HG03442 (cell line): ENCODE measurements at regions not wholly inside any gene's neighbourhood (a gene's known extent, or its start where the extent isn't known, plus 50 kb on each side); places are given as distances from the start of the nearest gene placed in this dataset.

Experiments
- ATAC-seq: cut with Tn5 transposase; IDR thresholded peaks from one replicate; pipeline ENCODE4 v1.9.1; 2021; ENCODE audit warnings: mild to moderate bottlenecking, moderate library complexity; ENCODE audit not compliant: unreplicated experiment

DNA sequence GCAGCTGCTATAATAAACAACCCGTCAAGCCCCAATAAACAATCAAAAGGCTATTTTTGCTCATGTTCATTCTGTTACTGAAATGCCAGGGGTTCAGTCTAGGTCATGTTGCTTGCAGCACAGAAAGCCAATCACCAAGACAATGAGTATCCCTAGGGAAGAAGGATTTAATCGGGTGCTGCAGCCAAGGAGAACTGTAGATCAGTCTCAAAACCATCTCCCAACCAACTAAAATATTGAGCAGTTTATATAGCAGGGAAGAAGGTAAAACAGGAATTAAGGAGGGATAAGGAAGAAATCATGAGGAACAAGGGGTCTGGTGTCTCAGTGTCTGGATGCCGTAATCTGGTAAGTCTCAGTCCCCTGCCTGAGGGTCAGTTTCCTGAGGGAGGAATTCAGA, 169.5 kb downstream of the BLID start:
- no peak for ATAC-seq

DNA sequence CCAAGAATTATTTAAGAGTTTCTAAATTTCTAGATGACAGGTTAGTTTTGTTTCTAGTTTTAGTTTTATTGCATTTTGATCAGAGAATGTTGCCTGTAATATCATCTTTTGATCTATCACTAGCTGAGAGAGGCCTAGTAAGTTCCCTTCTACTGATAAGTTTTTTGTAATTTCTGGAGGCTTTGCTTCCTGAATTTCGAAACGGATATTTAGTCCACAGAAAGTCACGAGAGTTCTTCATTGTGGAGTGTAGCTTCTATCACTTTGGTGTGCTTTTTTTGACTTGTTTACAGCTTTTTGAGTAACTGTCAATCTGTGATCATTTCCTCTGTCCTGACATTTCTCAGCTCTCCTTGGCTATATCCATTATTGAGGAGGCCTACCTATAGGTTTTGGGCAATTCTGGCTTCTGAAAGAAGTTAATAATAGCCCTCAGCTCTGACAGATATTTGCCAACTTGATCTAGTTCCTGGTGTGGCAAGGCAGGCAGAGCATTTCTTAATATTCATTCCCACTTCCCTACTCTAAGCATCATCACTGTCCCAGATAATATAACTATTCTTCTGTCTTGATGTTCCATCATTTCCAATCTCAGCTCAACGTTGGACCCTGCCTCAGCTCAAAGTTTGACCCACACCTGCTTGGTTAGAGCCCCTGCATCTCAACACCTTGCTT, 171.3 kb downstream of the BLID start:
- no peak for ATAC-seq

DNA sequence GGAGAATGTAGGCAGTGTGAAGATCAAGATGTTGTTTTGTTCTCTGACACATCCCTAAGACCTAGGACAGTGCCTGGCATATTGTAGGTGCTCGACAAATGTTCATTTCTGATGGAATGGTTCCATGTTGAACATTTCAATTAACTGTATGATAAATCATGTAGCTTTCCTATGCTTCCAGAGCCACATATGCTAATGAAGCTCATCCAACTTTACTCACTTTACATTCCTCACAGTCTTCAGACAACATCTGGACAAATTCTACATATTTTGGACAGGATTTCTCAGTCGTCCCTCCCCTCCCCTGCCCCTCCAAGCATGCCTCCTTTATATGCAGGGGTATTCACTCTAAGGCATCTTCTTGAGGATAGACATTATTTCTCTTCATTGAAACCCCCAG, 177.9 kb downstream of the BLID start:
- no peak for ATAC-seq

DNA sequence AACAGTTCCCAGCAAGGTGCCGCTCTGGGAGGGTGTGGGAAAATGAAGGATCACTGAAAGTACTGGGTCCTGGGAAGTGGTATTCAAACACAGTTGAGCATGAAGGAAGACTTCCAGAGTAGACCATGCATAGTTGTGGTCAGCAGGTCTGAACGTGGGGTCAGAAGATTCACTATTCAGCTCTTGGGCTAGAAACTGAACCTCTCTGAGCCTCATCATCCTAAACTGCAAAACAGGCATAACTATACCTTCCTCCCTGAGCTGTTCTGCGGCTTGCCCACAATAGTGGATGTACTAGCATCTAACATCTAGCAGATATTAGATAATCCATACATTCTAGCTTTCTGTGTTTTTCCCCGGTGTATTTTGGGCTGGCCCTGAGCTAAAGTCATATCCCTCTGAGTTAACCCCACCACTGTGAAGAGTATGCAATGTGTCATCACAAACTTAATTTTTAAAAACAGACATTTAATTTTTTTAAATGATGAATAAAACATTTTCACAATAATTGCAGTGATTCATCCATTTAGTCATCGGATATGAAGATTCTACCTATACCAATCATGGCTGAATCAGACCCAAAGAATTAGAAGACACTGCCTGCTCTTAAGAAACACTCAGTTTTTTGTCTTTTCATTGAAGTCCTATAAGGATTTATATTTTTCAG, 179.1 kb downstream of the BLID start:
- no peak for ATAC-seq

DNA sequence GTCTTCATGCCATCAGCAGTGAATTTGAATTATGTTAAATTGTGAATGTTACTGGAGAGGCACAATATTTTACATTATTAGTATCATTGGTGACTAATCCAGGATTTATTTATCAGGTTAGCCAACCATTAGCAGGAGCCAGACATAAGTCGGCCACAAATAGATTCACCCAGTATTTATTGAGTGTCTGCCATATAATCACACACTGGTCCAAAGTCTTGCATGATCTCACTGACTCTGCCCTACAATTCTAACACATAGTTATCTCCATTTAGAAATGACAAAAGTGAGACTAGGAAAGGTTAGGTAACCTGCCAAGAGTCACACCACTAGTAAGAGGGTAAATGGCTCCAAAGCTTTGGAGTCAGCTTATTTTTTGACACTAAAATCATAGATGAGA, 179.6 kb downstream of the BLID start:
- no peak for ATAC-seq

DNA sequence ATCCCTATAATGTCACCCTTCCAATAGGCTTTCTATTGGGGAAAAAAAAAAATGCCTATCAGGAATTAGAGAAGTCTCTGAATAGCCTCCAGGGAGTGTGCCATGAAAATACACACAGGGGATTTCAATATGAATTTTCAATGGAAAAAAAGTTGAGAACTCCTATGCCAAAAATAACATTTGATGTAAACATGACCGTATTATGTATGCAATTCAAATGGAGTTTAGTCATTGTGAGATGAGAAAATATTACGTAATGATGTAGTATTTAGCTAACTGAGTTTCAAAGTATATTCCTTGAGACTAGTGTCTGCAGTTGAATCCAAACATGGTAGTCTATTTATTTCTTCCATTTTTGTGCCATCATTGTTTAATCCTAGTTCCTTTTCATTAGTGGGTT, 182.3 kb downstream of the BLID start:
- no peak for ATAC-seq

DNA sequence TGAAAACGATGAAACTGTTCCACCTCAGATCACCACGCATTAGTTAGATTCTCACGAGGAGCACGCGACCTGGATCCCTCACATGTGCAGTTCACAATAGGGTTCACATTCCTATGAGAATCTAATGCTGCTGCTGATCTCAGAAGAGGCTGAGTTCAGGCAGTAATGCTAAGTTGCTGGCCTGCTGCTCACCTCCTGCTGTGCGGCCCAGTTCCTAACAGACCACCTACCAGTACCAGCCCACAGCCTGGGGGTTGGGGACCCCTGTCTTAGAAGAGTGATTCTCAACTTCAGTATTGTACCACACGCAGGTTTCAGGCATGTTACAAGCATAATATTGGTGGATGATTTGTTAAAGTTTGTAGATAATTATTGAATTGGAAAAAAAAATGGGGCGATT, 182.7 kb downstream of the BLID start:
- ATAC-seq, result no peak

DNA sequence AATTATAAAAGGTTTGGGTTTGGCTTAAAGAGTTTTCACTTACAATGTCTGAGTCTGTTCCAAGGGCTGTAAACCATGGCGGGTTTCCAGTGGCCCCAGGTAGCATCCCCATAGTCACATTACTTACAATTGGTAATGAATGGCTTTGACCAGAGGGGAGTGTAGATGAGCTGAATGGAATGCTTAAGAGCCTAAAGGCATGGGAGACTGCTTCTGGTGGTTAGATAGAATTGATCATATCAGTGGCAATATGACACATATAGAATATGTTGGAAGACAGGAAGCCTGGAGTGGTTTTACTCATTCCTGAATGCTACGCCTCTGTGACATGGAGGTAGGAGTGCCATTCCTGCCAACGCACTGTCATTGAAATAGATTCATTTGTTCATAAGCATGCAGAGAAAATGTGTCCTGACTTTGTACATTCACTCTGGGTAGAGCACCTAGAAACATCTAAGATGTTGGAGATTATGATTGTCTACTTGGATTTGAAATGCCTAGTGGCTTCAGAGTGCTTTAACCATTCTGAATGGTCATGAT, 183.3 kb downstream of the BLID start:
- ATAC-seq, result no peak

DNA sequence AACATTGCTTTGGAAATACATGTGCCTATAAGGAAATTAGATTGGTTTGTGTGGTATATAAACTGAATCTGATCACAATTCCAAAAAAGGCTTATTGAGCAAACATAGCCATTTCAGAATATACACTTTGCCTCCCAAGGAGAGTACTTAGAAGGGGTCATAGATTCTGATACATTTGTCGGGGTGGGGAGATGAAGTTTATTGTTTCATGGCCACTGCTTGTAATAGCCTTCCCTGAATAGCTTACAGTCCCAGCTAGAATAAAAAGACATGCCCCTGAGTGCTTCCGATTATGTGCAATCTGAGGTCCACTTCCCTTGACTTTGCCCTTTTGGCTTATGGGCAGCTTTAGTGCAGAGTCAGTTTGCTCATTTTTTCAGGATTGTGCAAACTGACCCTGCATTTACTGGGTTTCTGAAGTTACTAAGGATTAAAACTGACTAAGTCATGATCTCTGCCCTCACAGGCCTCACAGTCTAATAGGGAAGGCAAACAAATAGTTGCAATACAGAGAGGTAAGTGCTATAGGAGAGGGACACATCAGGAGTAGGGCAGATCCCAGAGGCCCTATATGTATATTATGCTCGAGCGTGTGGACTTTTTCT, 184.2 kb downstream of the BLID start:
- ATAC-seq, result no peak

DNA sequence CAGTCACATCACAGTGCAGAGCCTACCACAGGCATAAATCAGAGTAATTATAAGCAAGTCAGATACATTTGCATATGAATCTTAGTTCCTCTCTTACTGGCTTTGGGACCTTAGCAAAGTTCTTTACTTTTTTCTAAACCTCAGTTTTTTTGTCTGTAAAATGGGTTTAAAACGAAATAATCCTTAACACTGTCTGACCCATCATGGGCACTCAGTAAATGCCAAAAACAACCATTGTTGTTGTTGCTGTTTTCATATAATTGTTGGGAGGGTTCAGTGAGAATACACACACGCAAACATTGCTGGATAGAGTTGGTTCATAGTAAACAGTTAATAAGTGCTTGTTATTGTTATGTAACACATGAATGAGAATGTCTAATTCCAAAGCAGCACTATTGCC, 184.9 kb downstream of the BLID start:
- ATAC-seq, result no peak

DNA sequence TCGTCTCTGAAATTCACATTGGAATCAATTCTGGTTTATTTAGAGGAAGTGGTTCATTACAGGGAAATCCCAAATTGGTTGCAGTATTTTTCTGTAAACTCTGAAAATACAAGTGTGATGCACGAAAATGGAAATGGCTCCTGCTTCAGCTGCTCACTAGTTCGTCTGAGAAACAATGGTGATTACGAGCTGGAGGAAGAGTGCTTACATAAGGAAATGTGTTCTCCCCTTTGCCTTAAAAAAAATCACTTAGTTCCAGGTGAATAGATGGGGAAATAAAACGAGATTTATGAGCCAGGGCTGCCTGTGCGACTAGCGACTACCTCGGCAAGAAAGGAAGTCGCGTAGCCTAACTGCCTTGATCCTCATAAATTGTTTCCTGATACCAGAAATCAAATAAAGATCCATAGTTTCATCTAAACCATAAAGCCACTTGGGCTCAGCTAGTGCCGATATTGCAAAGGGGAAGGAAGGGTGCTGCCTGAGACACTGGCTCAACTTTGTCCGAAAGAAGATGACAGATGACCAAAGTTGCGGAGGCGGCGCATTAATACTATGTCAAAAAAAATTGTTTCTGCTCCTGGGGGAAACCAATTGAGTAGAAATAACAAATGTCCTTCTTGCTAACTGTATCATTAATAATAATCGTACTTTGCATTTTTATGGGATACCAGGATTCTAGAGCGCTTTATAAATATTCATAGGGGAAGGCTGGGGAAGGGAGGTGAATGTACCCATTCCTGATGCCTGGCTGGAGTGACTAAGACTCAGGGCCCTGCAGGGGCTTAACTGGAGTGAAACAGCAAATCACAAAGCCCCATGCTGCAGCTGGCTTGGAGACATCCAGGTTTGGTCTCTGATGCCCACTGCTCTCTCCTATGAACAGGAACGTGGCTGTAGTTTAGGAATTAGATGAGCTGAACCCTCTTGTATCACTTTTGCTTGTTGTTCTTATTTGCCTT, 185.7 kb downstream of the BLID start:
- ATAC-seq, result peak; percentile 64

DNA sequence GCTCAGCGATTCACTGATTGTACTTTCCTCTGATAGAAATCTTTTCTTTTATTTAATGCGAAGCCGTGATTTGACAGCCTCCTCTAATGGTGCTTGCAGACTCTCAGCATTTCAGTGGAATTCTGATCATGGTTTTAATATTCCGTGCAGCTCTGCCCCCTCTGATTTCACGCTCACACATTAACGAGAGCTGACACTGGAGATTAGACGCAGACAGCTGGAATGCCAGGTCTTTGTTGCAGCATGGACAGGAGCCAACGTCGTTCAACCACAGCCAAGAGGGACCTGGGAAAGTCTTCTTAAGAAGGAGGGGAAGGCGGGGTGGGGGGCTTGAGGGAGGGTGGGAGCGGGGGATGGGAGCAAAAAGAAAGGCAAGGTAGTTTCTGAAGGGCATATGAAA, 186.4 kb downstream of the BLID start:
- no peak for ATAC-seq

DNA sequence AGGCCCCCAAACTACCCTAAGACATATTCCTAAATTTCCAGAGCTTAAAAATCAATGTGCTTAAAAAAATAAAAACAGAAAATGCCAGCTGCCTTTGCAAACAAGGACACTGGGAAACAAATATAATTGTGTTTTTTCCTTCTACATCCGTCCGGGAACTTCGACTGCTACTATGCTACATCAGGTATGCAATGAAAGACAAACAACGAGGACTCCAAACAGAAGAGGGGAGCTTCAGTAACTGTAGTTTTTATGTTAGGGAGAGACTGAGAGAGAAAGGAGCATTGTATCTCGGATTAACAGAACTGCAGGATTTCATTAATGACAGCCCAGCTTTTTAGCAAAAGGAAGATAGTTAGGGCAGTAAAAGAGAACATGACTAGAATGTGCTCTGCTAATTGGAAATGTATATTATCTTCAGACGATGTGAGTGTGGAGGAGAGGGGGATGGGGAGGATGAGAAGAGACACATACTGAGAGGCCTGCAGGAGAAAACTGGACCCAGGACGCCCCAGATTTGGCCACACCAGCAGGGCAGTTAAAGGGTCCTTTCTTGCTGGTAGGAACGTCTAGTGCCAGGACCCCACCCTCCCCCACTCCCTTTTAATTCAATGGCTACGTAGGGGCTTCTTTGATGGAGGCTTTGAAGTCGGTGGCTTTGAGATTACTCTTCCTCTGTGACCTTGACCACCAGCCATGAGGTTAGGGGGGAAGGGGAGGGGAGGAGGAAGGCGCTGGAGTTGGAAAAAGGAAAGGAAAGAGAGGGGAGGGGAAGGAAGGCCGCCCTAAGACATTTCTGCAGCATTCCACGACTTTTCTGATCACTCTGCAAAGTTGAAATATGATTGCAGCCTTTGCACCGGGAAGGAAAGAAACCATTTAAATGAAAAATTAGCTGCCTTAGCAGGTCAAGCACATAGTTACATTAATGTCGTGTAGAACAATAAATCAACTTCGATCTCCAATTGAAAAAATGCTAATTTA, 187.1 kb downstream of the BLID start:
- no peak for ATAC-seq

DNA sequence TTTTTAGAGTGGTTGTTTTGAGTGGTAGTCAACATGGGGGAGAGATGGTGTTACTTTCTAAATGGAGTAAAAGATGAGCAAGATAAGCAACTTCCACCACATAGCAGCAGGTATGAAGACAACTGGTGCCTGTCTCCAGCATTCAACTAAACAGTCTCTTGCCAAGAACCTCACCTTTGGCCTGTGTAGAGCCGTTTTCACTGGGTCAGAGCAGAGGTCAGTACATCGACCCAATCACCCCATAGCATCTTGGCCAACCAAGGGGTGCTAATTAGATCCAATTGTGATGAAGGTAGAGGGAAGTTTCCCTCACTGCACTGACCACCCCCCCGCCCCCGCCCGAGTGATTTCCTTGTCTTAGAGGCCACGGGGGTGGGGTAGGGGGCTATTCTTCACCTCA, 188.2 kb downstream of the BLID start:
- ATAC-seq, result no peak

DNA sequence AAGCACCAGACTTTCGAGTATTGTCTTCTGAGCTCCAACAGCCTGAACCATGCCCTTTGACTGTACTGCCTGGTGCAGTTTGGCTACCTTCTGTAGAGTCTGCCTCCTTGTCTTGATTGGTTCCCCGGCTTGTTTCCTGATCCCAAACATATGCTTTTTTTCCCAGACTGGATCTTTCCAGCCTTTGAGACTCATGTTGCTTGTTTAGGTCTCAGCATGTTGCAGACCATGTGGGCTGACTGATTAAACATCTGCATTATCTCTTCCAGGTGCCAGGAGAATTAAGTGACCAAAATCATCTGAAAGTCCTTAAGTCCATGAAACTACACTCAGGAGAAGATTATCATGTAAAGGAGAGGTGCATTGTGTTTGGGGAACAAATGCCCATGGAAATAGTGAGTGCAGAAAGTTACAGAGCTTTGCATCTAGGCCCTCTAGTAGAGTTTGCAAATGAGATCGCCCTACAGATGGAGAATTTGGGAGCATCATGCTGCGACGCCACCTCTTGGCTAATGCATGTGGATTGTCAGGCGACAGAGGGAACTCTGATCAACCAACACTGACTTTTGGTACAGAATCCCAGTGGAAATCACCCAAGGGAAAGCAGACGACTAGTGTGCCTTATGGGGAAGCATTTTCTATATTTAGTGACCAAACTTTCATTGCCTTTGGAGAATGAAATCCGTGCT, 188.8 kb downstream of the BLID start:
- ATAC-seq, result no peak

DNA sequence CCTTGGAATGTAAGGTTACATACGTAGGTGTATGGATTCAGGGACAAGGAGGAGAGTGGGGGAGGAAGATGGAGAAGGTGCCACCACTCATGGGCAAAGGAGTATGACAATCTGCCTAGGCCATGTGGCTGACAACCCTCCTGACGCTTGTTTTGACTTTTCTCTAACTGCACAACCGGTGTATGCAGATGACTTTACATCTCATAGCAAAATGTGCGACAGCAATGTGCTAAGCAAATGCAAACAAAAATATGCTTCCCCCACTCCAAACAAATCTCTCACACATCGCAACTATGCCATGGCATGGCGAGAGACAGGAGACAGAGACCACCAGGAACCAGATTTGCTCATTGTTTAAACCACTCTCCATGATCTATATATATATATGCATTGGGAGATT, 191.8 kb downstream of the BLID start:
- ATAC-seq, result no peak

DNA sequence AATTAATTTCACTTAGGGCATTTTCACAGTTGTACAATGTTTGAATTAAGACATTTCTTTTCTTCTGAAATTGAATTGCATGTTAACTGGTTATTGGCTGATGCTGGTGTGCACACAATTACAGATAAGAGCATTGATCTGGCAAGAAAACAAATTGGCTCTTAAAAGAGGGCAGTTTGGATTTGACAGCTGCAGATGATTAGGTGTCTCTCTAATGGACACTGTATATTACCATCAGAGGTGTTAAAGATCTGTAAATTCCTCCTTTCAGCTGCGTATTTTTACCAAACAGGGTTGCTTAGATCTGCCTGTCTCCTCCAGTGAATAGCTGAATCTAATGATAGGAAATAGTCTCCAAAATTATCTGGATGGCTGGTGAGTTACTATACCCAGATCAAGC, 198.5 kb downstream of the BLID start:
- no peak for ATAC-seq

DNA sequence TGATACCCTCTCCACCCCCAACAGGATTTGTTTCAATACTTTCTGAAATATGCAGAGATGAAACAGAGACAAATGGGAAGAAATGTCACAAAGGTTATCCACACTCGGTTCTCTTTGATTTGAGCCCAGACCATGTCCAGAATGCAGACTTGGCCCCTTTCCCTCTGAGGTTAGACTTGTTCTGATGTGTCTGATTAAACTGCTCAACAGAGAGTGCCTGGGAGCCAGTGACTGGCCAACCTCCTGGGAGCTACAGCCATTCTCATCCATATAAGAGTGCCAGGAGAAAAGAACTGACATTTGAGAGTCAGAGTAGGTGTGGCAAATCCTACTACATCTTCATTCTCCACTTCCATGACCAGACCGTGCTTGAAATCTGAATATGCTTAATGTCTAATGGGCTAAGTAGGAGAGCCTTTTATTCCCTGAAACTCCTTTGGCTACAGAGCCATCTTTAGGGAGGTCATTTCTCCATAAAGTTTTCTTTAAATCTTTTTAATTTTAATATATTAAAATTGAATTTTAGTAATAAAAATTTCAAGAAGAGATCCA, 201.4 kb downstream of the BLID start:
- no peak for ATAC-seq

DNA sequence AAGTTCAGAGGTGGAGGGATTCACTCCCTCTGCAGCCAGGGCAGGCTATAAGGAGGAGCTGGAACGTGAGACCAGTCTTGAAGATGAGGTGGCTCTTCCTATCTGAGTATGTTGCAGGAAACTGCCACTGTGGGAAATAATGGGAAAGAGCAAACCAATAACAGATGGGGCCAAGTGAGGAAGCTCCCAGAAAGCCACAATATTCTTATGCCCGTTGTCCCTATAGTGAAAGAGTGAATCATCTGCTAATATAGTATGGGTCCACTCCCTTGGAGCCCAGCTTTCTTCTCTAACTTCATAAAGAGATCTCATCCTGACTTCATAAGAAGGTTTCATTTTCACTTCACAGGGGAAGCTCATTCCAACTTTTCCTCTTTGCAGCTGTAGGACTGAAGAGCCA, 206.4 kb downstream of the BLID start:
- no peak for ATAC-seq
